ENCODE measurements at regions not wholly inside any gene's neighbourhood (a gene's known extent, or its start where the extent isn't known, plus 50 kb on each side); places are given as distances from the start of the nearest gene placed in this dataset.

GRCh38 chr7:9785211-9785610 lies 1188.5 kb upstream of the PHF14 start:
- TF ChIP-seq, protein P1, sequence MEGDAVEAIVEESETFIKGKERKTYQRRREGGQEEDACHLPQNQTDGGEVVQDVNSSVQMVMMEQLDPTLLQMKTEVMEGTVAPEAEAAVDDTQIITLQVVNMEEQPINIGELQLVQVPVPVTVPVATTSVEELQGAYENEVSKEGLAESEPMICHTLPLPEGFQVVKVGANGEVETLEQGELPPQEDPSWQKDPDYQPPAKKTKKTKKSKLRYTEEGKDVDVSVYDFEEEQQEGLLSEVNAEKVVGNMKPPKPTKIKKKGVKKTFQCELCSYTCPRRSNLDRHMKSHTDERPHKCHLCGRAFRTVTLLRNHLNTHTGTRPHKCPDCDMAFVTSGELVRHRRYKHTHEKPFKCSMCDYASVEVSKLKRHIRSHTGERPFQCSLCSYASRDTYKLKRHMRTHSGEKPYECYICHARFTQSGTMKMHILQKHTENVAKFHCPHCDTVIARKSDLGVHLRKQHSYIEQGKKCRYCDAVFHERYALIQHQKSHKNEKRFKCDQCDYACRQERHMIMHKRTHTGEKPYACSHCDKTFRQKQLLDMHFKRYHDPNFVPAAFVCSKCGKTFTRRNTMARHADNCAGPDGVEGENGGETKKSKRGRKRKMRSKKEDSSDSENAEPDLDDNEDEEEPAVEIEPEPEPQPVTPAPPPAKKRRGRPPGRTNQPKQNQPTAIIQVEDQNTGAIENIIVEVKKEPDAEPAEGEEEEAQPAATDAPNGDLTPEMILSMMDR (conservative IDR thresholded peaks at IDR 0.05) = no peak
- TF ChIP-seq EZH2 (IDR thresholded peaks at IDR 0.05; ENCODE audit: low read depth) = no peak
